K562 (cell line): ENCODE measurements at regions not wholly inside any gene's neighbourhood (a gene's known extent, or its start where the extent isn't known, plus 50 kb on each side); places are given as distances from the start of the nearest gene placed in this dataset.

Experiments
- ARID4B ChIP-seq: sonication (generic); formaldehyde crosslinking; IDR thresholded peaks from 2 replicates; pipeline ENCODE4 v1.8.0; 2022; ENCODE audit warnings: mild to moderate bottlenecking, missing genetic modification reagents
- MGA ChIP-seq: fragments of 450-650 bp; IDR thresholded peaks from 2 replicates; pipeline ENCODE4 v1.6.1; 2016; ENCODE audit warnings: mild to moderate bottlenecking, moderate library complexity
- NONO ChIP-seq, 2 experiments: fragments of 200-400 bp in 1 of 2; fragments of 450-650 bp in 1 of 2; formaldehyde crosslinking in 1 of 2; IDR thresholded peaks; 2 replicates each; pipeline ENCODE4 v1.6.1; 2017; ENCODE audit warnings: low read depth in 2 of 2, mild to moderate bottlenecking in 2 of 2, moderate library complexity in 2 of 2, low read length in 1 of 2
- ZNF124 ChIP-seq: sonication (generic); formaldehyde crosslinking; IDR thresholded peaks from 2 replicates; pipeline ENCODE4 v1.8.1; 2022; ENCODE audit warnings: missing genetic modification reagents
- ZNF280A ChIP-seq: fragments of 450-650 bp; IDR thresholded peaks from 2 replicates; pipeline ENCODE4 v1.6.1; 2018; ENCODE audit warnings: mild to moderate bottlenecking, low read depth; ENCODE audit not compliant: partially characterized antibody

- no peak for TF ChIP-seq MGA
- no peak for TF ChIP-seq NONO (IDR thresholded peaks at IDR 0.05; ENCODE audit: low read depth in 2 of 2, low read length in 1 of 2)
- TF ChIP-seq ZNF280A, result no peak
- no peak for TF ChIP-seq ARID4B (CRISPR knock-in tag)
- no peak for TF ChIP-seq ZNF124 (CRISPR knock-in tag)
Observed at GRCh38 chr9:25562101-25562500, 116.1 kb downstream of the TUSC1 start (continued).
